A204.1 (cell line): ENCODE measurements at regions not wholly inside any gene's neighbourhood (a gene's known extent, or its start where the extent isn't known, plus 50 kb on each side); places are given as distances from the start of the nearest gene placed in this dataset.

ENCODE experiments used
- FAIRE-seq: peaks from 2 replicates; lab custom pipeline; 2012; peaks lifted over from hg19 to GRCh38; lab: Jason Lieb, UNC

DNA sequence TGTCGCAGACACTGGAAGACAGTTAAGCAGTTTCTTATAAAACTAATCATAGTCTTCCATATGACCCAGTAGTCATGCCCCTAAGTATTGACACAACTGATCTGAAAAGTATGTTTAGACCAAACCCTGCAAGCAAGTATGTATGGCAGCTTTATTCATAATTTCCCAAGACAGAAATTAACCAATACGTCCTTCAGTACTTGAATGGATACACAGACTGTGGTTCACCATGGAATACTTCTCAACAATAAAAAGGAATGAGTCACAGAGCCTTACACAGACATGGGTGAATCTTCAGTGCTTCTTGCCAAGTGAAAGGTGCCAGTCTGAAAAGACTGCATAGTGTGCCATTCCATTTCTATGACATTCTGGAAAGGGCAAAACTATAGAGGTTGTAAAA is 50.2 kb upstream of the AKR1E2 start:
- FAIRE-seq, result no peak

- FAIRE-seq, result no peak
These were observed 53.8 kb upstream of the AKR1E2 start for GRCh38 chr10:4772202-4772570.

DNA sequence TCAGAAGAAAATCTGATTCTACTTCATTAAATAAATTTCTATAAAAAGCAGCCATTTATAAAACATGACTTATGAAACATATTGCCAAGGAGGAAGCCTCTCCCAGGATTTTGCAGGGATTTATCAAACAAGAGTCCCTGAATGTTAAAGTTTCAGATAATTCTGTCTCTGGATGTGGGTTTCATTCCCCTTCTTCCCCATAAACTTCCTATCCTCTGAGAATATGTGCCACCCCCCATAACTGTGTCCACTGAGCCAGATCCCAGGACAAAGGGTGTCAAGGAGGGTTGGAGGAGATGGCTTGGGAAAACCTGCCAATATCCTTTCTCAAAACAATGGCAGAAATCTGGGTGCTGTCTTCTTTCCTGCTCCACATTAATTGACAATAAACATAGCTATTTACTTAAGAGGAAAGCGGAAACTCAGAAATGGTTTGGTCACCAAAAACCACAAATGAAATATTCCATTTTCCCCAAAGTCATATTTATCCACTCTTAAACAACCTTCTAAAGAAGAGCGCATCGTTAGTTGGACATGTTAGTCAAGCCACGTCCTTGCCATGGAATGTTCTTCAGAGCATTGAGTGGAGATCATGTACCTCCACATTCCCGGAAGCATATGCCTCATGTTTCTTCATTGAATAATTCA is 54.3 kb upstream of the AKR1E2 start:
- FAIRE-seq, result no peak

GRCh38 chr10:4770801-4771553 is 55.0 kb upstream of the AKR1E2 start:
- FAIRE-seq, result no peak

DNA sequence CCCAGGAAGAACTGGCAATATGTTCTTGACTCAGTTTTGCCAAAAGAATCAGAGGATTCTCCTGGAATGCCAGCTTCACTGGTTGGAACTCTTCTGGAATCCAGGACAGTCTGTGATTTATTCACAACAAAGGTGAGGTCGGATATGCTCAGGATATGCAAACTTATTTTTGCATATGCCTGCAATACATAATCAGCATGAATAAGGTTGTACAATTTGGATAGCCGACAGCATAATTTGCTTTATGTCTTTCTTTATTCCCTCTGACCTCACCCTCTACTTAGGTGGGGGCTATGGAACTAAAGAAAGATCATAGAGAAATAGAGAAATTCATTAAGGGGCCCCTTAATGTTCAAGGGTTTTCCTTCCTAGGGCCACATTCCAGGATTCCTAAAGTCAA is 57.6 kb upstream of the AKR1E2 start:
- FAIRE-seq, result no peak

DNA sequence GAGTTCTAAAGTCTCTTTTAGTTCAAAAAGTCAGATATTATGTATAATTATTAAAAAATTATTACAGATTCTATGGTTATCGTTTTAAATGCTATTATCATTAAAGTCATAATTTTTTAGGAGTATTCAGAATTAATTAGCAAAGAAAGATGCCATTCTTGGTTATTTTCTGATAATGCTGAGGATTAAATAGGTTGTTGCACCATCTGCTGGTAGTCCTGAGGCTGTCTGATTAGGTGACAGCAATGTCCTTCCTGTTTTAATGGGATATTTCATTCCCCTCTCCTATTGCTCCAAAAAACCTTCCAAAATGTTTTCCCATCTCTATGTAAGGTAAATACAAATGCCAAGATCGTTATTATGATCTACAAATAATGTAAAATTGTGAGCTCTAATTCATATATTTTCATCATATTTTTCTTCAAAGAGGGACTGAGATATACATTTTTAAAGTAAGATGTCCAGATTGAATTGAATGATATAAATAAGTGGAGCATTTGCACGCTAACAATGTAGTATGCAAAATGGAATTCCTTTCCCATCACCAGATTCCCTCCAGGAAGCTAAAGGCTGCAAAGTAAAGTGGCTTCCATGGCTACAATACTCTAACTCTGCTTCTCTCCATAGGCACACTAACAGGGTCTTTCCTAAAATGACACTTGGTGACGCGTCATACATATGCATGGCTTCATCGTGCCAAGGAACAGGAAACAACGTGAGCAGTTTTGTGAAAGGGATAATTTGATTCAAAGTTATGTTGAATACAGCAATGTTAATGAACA is 58.8 kb upstream of the AKR1E2 start:
- no peak for FAIRE-seq

DNA sequence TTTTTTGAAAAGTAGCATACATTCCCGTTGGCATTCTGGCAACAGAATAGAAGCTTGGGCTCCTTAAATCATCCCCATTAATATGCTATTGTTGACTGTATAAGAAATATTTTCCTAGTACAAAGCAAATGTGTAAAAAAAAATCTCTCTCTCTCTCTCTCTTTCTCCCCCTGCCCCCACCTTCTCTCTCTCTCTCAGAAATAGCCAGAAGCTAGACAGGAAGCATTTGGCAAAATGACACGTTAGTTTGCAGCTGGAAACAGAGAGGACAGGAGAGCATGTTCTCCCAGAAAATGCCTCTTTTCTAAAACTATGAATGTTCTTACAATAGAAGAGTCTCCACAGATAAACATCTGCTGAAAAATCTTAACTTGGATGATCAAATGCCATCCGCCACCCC is 59.6 kb upstream of the AKR1E2 start:
- FAIRE-seq, result no peak

- peak; percentile 99 for FAIRE-seq
These were observed 60.6 kb upstream of the AKR1E2 start for GRCh38 chr10:4765428-4765827.

- peak; percentile 97 for FAIRE-seq
These were observed 62.0 kb upstream of the AKR1E2 start for GRCh38 chr10:4763960-4764428.

DNA sequence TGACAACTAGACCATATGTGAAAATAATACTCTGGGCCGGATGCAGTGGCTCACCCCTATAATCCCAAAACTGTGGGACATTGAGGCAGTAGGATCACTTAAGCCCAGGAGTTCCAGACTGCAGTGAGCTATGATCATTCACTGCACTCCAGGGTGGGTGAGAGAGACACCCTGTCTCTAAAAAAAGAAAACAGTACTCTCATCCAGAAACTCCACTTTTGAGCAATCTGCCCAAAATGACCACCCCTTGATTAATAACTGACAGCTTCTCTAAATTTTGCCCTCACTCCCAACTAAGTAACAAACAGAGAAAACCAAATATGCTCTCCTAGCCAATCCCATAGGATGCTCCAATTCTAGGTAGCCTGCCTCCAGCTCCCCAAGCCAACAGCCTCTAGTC is 62.5 kb upstream of the AKR1E2 start:
- FAIRE-seq, result no peak

DNA sequence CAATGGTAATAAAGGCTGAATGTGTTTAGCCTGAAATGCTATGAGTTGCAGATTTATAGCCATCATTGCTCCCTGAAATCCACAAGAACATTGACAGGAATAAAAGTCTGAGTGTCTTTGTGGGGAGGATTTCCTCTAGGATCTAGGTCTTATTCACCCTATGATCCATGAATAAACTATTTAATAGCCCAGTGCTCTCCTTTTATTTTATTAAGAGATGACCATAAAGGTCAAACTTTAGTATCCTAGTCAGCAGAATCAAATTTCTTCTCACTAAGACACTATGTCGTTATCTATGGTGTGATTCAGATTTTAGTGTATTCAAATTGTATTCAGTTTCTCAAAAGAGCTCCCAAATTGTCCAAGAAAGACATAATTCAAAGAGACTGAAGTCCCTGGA is 67.8 kb upstream of the AKR1E2 start:
- no peak for FAIRE-seq

DNA sequence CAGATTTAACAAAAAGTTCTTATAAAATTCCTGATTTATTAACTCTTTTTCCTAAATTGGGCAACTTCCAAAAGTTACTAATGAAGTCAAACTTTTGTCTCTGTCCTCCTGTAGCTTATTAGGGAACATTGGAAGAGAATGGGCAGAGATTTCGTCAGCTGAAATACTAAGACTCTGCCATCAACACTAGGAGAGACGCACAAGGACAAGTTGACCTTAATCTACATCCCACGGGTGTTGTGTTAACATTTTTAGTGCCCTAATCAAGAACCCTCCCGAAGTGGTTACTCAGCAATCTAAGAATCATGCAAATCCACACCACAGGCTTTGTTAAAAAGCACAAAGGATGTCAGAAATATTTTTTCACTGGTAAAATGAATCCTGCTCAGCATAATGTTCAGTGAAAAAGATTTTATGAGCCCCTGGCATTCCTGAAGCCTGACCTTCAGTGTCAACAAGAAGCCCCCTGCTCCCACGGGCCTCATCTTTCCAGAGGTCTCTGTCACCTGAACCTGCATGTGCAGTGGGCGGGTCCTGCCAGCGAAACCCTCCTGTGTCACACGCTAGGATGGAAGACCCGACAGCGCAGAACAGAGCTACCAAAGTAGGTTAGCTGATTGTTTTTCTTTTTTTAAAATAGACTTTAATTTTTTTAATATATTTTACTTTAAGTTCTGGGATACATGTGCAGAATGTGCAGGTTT is 70.6 kb upstream of the AKR1E2 start:
- no peak for FAIRE-seq

DNA sequence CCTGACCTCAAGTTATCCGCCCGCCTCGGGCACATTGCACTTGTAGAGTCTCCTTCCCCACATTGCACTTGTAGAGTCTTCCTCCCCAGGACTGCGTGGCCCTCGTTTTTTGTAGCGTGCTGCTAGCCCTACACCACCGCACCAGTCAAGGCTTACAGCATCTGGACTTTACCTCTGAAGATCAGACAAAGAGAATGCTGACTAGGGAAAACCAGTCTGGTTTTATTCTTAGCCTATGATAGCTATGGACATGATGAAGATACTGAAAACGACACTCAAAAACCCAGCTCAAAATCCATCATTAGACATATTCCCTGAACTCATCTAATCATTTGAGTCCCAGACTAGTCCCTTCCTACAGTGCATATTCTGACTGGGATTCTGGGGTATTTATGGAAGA is 71.9 kb upstream of the AKR1E2 start:
- FAIRE-seq, result no peak

GRCh38 chr10:4751211-4751610 is 74.8 kb upstream of the AKR1E2 start:
- FAIRE-seq, result no peak

DNA sequence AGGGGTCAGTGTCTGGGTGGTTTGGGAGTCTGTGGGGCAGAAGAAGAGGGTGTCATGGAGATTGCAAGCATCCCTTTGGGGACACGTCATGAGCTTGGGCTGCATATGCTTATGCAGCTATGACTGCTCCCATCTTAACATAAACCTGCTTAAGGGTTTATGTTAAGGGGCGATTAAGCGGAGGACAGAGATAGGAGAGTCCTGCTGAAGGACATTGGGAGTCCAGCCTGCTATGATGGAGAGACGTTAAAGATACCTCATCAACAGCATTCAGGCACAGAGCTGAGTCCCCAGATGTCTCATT is 76.8 kb upstream of the AKR1E2 start:
- no peak for FAIRE-seq

DNA sequence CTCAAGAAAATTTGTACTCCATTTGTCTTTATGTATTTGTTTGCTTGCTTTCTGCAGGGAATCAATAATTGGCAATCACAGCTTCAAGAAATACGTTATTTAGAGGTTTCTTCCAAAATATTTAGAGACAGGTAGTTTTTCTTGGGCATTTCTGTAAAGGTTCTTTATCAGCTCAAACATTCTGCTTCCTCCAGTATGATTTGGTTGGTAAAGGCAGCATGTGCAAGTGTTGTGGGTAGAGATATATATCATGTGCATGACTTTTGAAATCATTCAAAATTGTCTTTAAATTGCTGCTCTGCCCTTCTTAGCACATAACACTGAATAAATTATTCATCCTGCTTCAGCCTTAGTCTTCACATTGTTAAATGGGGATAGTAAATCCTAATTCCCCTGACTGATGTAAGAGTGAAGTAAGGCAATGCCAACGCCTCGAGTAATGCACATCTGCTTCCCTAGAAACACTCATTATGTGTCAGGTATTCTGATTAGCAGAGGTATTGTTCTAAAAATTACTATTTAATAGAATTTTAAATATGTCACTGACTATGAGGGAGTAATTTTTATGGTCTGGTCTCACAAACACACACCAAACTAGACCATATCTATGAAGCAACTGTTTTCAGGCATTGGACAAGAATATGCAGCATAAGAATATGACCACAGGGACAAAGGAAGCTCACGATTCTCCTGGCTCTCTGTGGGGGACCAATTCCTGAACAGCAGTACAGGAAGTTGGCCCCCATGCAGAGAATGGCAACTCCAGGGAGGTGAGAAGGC is 77.3 kb upstream of the AKR1E2 start:
- no peak for FAIRE-seq

DNA sequence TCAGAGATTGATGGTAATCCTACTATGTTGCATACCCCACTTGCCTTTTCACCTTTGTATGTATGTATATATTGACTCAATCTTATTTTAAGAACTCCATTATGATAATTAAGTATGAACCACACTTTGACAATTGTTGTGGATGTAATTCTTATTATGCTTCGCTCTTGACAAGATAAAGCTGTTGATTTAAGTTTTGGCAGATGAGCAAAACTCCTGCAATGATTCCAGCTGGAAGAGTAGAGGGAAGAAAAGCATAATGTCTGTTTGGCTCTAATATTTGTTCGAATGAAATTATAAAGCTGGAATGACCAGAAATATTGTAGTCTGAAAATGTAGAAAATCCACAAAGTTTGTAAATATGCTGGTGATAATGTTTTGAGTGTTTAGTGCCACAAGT is 83.8 kb upstream of the AKR1E2 start:
- no peak for FAIRE-seq

DNA sequence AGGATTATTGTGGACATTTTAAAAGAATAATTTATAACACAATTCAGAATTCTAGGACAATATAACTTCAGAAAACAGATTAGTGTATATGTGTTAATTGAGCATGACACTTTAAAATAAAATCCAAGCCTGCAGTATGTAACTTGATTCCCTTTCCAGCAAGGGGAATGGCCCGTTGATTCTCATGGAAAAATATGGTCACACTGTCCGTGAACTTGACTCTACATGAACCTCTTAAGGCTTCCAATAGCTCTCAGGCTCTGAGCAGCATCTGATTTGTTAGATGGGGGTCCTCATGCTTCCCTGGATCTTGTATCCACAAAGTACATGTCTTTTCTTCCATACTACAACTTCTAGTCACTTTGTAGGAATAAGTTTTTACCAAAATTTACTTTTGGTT is 85.5 kb upstream of the AKR1E2 start:
- FAIRE-seq, result no peak

GRCh38 chr10:4736608-4737007 is 89.4 kb upstream of the AKR1E2 start:
- no peak for FAIRE-seq

DNA sequence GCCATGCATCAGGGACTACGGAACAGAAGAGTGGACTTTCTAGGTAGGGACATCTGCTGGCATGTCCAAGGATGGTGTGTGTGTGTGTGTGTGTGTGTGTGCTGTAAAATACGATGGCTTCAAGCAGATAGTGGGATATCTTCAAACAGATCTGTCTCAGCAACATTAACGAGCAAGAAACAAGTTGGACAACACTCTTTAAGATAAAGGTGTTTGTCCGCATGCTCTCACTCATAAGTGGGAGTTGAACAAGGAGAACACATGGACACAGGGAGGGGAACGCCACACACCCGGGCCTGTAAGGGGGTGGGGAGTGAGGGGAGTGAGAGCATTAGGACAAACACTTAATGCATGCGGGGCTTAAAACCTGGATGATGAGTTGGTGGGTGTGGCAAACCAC is 89.8 kb upstream of the AKR1E2 start:
- no peak for FAIRE-seq

DNA sequence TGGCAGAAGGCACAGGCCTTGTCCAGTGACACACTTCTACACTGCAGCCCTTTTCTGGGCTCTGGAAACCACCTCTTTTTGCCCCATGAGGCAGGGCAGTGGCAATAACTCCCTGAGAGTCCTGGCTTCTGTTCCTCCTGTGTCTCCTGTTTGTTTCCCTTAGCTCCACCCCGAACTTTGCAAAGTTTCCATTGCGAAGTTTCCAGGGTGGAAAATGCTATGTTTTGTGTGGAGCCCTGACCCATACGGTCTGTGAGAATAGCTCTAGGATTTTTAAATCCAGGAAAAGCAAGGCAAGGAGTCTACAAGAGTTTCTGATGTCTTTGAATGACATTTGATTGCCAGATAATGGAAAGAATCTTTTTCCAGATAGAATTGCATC is 92.2 kb upstream of the AKR1E2 start:
- no peak for FAIRE-seq

- FAIRE-seq, result no peak
These were observed 92.7 kb upstream of the AKR1E2 start for GRCh38 chr10:4733150-4733842.
